GM19351 (cell line): ENCODE measurements at regions not wholly inside any gene's neighbourhood (a gene's known extent, or its start where the extent isn't known, plus 50 kb on each side); places are given as distances from the start of the nearest gene placed in this dataset.
"Not testable (repeated sequence)": the region's sequence is repeated elsewhere in the genome, so short reads cannot be mapped to it uniquely, and the experiment has no call there.

Experiments used
- ATAC-seq: cut with Tn5 transposase; IDR thresholded peaks from one replicate; pipeline ENCODE4 v1.9.1; 2021; ENCODE audit warnings: mild to moderate bottlenecking, moderate library complexity; ENCODE audit not compliant: unreplicated experiment

DNA sequence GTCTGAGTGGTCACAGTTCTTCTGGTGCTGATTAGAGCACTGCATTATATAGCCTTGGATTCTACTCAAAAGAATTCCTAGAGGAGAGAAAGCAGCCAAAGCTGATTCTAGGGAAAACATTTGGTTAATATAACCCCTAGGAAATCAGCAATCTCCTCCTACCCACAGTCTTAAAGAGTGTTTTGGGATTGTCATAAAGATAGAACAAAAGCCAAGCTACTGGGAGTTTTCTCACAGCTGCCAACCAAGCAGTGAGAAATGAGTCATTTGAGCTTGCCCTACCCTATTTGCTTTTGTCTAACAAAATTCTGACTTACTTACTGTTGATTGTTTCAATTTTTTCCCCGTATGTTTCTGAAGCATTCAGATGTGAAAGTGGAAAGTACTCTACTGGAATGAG is 469.3 kb downstream of the PLCL1 start:
- no peak for ATAC-seq

GRCh38 chr2:198270157-198270556 is 465.8 kb downstream of the PLCL1 start:
- ATAC-seq, result not testable (repeated sequence)

DNA sequence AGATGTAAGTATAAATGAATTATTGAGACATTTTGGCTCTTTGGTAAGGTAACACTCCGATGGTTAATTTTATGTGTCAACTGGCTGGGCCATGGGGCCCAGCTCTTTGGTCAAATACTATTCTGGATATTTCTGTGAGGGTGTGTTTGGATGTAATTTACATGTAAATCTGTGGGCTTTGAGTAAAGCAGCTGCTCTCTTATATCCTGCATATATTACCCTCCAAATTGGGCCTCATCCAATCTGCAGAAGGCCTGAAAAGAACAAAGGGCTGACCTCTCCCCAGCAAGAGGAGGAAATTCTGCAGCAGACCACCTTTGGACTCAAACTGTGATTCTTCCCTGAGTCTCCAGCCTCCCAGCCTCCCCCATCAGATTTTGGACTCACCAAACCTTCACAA is 464.1 kb downstream of the PLCL1 start:
- no peak for ATAC-seq

DNA sequence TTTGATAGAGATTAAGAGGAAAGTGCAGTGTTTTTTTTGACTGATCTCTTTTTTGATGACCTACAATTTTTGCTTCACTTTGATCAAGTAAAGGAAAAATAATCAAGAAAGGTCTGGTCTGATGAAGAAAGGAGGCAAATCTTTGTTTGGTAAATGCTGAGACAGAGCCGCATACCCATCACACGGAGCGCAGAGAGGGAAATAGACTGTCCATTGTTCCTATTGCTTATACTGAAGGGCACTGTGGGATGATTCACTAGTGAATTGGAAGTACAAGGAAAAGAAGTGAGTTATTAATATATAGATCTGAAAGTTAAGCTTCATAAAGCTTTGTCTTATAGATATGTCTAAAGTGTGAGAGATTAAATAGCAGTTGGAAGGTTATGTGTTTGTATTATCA is 455.1 kb downstream of the PLCL1 start:
- no peak for ATAC-seq

DNA sequence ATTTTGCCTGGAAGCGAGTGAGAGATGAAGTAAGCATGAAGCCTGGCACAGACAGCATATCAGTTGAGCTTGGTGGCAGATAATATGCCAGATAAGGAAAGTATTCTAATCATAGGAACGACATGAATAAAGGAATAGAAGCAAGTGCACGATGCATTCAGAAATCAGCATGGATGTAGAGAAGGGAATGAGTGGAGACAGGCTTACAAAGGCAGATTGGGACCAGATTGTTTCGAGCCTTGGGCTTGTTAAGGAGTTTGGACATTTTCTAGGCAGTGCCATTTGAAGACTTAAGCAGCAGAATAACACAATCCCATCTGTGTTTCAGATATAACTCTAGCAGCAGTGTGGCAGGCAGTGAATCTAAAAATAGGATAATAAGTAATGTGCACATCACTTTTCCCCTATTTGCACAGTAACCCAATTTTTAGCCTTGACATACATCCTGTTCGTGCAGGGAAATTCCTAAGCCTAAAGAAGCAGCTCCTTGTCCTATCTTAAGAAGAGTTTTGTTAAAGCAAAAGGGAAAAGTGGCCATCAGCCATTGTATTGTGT is 450.2 kb downstream of the PLCL1 start:
- ATAC-seq, result no peak

GRCh38 chr2:198253995-198254394 is 449.6 kb downstream of the PLCL1 start:
- no peak for ATAC-seq

DNA sequence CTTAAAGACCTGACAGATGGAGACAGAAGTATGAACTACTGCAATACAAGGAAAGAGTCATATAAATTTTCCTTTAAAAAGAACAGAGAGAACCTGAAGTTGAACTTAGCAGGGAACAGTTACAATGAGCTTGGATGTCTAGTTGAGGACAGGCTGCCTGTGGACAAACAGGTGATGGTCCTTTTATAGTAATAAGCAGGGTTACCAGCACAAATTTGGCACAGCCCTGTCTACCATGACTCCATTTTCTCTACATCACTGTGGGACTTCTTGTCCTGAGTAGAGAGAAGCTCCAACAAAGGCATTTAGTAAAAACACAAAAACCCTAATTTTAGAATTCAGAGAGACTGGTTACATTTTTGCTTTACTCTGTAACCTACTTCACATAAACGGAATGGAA is 448.1 kb downstream of the PLCL1 start:
- no peak for ATAC-seq

DNA sequence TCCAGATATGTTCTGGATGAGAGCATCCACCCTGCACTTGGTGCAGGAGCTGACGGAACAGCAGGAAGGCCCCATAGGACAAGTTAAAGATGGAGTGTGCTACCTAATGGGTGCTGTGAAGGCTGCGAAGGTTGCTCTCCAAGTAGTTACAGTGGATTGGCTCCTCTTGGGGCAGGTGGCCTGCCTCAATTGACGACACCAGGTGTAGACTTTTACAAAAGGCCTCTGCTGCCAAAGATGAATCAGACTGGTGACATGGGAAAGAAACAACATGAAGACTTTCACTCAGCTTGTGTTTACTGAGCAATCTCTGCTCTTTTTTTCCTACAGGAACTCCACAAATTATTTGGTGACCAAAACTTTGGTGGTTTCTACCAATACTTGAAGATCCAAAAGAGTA is 437.7 kb downstream of the PLCL1 start:
- no peak for ATAC-seq

DNA sequence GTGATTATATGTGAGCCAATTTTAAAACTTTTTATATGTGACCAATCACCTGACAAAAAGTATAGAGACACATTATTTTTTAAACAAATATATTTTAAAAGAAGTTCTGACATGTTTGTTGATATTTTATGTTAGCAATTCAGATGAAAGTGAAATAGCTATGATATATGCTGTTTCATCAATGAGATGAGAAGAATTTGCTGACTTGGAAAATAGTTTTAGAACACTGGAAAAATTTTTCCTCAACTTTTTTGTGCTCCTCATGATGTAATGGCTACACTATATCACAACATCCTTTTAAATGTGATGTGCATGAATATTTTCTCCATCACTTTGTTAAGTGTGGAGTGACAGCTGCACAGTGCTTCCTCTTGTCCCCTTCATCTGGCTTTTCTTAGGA is 434.0 kb downstream of the PLCL1 start:
- no peak for ATAC-seq

DNA sequence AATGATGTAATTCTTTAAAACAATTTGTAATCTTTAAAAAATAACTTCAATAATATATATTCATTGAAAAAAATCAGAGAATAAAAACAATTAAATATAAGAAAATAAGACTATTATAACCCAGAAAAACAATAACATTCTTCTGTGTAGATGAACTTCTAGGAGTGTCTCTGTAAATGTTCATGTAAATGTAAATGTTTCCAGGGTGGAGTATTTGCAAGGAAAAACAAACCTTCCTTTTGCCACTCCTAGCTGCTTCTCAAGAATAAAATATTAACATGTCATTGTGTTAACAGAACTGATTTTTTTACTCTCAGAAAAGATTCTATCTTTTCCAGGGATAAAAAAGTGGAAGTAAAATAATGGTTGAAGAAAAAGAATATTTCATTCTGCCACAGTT is 431.9 kb downstream of the PLCL1 start:
- ATAC-seq, result no peak

DNA sequence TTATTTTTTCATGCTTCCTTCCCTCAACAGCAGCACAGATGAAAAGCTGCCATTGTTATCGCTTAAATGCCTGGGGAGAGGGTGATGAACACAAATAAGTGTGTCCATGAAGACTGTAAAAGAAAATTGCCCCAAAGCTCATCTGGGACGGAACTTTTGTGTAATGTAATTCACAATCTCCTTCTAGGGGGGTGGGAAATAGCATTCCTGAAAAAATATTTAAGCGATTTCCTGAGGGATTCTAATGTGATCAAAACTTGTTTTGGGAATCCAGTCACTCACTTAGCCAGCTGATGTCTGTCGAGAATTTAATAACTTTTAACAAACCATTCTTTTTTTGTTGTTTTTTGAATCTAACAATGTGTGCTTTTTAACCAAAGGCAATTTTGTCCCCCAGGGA is 427.9 kb downstream of the PLCL1 start:
- ATAC-seq, result no peak

DNA sequence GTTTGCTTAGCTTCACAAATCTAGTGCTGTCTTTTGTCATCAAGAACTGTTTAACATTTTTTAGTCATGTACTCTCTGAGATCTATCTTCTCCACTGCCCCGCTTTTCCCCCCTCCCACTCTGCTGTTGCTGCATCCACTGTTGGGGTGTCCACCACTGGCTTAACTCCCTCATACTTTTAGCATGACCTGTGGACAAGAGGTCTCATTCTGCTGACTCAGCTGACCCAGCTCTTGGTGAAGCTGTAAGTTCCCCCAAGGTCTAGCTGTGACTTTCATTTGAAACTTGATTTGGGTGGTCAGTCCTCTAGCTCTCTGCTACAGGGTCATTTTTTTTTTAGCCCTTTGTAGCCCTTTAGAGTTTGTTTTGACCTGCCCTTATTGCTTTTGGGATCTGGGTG is 427.2 kb downstream of the PLCL1 start:
- no peak for ATAC-seq

DNA sequence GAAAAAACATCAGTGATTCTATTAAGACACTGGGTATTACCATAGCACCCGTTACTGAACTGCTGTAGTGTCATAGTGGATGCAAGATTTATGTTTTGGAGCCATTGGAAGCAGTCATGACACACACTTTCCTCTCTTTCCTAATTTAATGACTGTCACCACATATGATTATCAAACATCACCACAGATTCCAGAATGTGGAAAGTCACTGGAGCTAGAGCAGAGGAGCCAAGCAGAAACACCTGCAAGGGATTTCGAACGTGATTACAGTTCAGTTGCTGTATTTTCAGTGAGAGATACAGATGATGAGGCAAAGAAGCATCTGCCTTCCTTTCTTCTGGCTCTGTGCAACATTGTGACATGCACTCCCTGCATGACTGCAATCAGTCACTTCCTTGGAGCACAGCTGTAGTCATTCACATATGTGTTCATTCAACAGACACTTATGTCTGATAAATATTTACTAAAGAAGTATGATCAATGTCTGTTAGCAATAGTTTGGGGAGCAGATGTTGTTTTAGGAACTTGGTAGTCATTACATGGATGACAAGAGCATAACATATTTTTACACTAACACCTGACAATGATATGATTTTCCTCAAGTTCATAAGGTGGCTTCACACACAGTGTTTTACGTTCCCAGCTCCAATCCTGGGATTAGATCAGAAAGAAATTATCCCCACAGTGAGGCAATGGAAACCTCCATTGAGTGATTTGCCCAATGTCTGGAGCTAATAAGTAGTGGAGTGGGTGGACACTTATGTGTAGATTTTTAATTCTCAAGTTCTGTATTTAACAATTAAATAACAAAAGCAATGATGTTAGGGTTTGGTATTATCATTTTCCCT is 416.6 kb downstream of the PLCL1 start:
- no peak for ATAC-seq

DNA sequence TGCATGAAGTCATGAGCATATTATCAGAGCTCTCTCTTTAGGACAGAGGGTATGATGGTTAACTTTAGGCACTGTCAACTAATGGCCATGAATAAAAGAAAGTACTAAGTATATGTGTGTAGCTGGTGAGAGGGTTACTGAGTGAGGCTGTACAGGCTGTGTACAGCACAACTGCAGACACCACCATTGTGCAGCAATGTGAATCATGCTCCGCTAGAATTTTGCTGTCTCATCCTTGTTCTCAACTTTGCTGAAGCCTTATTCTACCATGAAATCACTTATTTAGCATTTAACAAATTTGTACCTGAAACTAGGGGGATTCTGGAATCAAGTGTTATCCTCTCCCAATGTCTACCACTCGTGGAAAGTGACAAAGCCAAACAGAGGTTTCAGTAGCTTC is 414.9 kb downstream of the PLCL1 start:
- no peak for ATAC-seq

DNA sequence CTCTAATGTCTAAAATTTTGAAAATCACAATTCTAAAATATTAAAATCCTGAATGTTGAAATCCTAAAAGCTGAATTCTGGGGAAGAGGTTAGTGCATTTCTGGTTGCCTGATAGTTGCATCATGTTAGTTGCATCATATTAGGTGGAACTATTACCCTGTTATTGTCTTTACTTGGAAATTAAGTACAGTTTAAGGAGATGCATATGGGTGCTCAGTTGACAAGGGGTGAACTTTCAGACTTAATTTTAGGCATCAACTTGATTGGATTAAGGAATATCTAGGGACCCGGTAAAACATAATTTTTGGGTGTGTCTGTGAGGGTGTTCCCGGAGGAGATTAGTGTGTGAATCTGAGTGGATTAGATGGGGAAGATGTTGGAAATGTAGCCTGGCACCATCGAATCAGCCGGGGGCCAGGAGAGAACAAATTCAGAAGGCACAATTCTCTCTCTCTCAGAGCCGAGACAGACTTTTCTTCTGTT is 409.8 kb downstream of the PLCL1 start:
- no peak for ATAC-seq

GRCh38 chr2:198213253-198213652 is 408.9 kb downstream of the PLCL1 start:
- no peak for ATAC-seq

DNA sequence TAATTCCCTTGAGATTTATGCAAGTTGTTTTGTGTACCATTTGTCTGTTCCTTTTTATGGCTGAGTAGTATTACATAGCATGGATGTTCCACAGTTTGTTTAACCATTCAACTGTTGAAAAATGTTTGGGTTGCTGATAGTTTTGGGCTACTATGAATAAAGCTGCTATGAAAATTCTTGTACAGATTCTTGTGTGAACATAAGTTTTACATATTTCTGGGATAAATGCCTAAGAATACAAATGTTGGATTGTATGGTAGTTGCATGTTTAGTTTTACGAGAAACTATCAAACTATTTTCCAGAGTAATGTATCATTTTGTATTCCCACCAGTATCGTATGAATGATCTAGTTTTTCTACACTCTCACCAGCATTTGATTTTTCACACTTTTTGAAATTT is 407.3 kb downstream of the PLCL1 start:
- ATAC-seq, result no peak

GRCh38 chr2:198203336-198204069 is 399.1 kb downstream of the PLCL1 start:
- no peak for ATAC-seq
